Neural crest cell (in vitro differentiated cells): ENCODE measurements at regions not wholly inside any gene's neighbourhood (a gene's known extent, or its start where the extent isn't known, plus 50 kb on each side); places are given as distances from the start of the nearest gene placed in this dataset.
"Not testable (repeated sequence)": the region's sequence is repeated elsewhere in the genome, so short reads cannot be mapped to it uniquely, and the experiment has no call there.

ENCODE experiments used
- DNase-seq: peaks from one replicate; pipeline ENCODE4 v3.0.0; 2021; ENCODE audit warnings: low read depth, mixed read lengths, low spot score
- H3K27ac Mint-ChIP-seq: one replicate; pipeline ENCODE4 v1.8.0; 2021; ENCODE audit warnings: mild to moderate bottlenecking, mixed read lengths; ENCODE audit not compliant: unreplicated experiment
- H3K27me3 Mint-ChIP-seq: 2 replicates; pipeline ENCODE4 v1.8.0; 2021; ENCODE audit warnings: low read depth, mild to moderate bottlenecking, mixed read lengths
- H3K36me3 Mint-ChIP-seq: 2 replicates; pipeline ENCODE4 v1.8.0; 2021; ENCODE audit warnings: low read depth, mild to moderate bottlenecking, mixed read lengths
- H3K4me1 Mint-ChIP-seq: 2 replicates; pipeline ENCODE4 v1.8.0; 2021; ENCODE audit warnings: mixed read lengths
- H3K4me3 Mint-ChIP-seq: one replicate; pipeline ENCODE4 v1.8.0; 2021; ENCODE audit warnings: mild to moderate bottlenecking, mixed read lengths
- H3K9me3 Mint-ChIP-seq: 2 replicates; pipeline ENCODE4 v1.8.0; 2021; ENCODE audit warnings: mixed read lengths
- CTCF ChIP-seq: fragments of 200-600 bp; sonication (generic); conservative IDR thresholded peaks from 2 replicates; pipeline ENCODE4 v1.5.0; 2021; ENCODE audit warnings: antibody characterized with exemption, mild to moderate bottlenecking

DNA sequence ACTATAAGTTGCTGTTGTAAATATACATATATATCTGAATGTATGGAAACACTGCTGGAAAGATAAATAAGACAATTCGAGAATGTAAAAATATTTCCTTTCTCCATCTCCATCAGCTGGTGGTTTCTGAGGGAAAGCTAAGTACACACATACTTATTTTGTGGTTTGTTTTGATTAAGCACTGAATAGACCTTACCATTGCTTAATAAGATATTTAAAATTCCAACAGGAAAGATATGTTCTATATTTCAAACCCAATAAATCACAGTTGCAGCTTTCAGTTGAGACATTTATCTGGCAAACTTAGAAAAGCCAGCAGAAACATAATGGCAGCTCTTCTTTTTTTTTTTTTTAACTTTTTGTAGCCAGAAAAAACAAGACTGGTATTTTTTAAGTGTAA is 160.4 kb downstream of the VGLL3 start:
- H3K27ac Mint-ChIP-seq: no peak overlapping the region
- no peak overlapping the region for H3K4me3 Mint-ChIP-seq
- no peaks in the 10 kb centered on the region for H3K36me3 Mint-ChIP-seq
- H3K9me3 Mint-ChIP-seq: peaks cover 3% of the 10 kb centered on the region
- no peaks in the 10 kb centered on the region for H3K27me3 Mint-ChIP-seq
- peaks cover 8% of the 10 kb centered on the region for H3K4me1 Mint-ChIP-seq
- DNase-seq: no peak
- no peak for TF ChIP-seq CTCF

GRCh38 chr3:86828751-86829150 is 162.2 kb downstream of the VGLL3 start:
- DNase-seq: no peak
- Mint-ChIP-seq H3K9me3 (peaks cover 3% of the 10 kb centered on the region), H3K27me3 (no peaks in the 10 kb centered on the region), H3K4me3 (no peak overlapping the region), H3K4me1 (peaks cover 8% of the 10 kb centered on the region), H3K27ac (no peak overlapping the region), H3K36me3 (no peaks in the 10 kb centered on the region)
- no peak for TF ChIP-seq CTCF

- H3K27me3 Mint-ChIP-seq, H3K4me1 Mint-ChIP-seq, H3K36me3 Mint-ChIP-seq, DNase-seq, H3K9me3 Mint-ChIP-seq, H3K27ac Mint-ChIP-seq, H3K4me3 Mint-ChIP-seq: not testable (repeated sequence)
These were observed 163.4 kb downstream of the VGLL3 start for GRCh38 chr3:86827582-86827981.

DNA sequence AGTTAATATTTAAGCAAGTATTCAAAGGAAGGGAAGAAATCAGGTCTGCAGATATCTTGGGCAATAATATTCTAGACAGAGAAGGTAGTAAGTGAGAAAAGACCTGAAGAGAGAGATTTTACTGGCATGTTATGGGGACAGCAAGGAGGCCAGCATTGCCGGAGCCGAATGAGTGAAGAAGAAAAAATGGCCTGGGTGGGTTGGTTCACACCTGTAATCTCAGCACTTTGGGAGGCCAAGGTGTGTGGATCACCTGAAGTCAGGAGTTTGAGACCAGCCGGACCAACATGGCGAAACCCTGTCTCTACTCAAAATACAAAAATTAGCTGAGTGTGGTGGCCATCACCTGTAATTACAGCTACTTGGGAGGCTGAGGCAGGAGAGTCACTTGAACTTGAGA is 164.7 kb downstream of the VGLL3 start:
- H3K9me3 Mint-ChIP-seq: peaks cover 5% of the 10 kb centered on the region
- no peak overlapping the region for H3K27ac Mint-ChIP-seq
- H3K36me3 Mint-ChIP-seq: no peaks in the 10 kb centered on the region
- no peak for TF ChIP-seq CTCF
- no peaks in the 10 kb centered on the region for H3K4me1 Mint-ChIP-seq
- H3K27me3 Mint-ChIP-seq: no peaks in the 10 kb centered on the region
- H3K4me3 Mint-ChIP-seq: no peak overlapping the region
- DNase-seq: no peak

DNA sequence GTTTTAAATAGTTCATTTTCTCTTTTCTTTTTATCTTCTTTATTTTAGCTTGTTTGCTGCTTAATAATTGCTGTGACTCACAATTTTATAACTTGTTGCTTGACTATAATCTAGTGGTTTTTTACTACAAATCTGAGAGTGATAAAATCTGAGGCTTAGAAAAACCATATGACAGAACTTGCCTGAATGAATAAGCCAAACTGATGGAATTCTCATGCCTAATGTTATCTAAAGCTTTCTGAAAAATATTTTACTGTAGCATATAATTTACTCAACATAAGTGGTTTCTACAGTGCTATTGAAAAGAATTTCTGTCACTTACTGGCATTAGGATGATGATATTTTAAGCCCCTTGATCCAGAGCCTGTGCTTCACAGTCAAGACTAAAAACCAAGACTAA is 175.1 kb downstream of the VGLL3 start:
- TF ChIP-seq CTCF: no peak

DNA sequence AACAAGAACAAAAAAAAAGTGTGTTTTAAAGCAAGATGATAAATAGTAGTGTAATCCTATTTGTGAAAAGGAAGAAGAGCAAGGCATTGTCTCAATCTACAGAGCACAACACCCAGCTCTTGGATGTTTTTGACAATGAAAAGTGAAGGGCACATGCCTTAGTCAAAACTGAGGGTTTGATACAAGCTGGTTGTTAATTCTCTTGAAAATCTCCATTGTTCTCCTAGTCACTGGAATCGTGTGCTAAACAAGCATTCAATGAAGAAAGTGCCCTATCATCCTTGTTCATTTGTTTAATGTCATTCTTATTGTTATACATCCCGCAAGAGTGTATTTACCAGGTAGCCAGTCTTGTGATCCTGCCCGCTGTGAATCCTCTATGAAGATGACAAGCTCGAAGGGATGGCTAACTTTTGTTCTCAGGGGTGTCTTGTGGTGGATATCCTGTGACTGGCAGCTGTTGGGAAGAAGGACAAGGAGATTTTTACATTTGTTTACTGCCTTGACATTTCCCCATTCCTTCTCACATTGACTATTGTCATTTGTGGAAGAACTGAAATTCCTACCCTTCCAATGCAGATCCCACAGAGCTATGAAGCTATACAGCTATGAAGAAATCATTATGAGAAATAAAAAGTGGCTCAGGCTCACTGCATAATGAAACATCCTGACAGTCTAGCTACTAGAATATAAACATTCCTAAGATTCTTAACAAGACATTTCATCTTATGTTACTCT is 175.9 kb downstream of the VGLL3 start:
- Mint-ChIP-seq H3K27me3 (no peaks in the 10 kb centered on the region), H3K4me3 (no peak overlapping the region)

More for the DNA sequence above, 175.1 kb downstream of the VGLL3 start:
- peaks cover 5% of the 10 kb centered on the region for H3K9me3 Mint-ChIP-seq
- H3K4me3 Mint-ChIP-seq: no peak overlapping the region
- no peaks in the 10 kb centered on the region for H3K27me3 Mint-ChIP-seq
- DNase-seq: no peak
- H3K4me1 Mint-ChIP-seq: peaks cover 24% of the 10 kb centered on the region
- no peak overlapping the region for H3K27ac Mint-ChIP-seq
- peaks cover 2% of the 10 kb centered on the region for H3K36me3 Mint-ChIP-seq

More for the DNA sequence above, 175.9 kb downstream of the VGLL3 start:
- Mint-ChIP-seq H3K4me1 (peaks cover 24% of the 10 kb centered on the region), H3K36me3 (peaks cover 2% of the 10 kb centered on the region), H3K27ac (no peak overlapping the region), H3K9me3 (peaks cover 6% of the 10 kb centered on the region)
- no peak for TF ChIP-seq CTCF
- no peak for DNase-seq
